ENCODE measurements at regions not wholly inside any gene's neighbourhood (a gene's known extent, or its start where the extent isn't known, plus 50 kb on each side); places are given as distances from the start of the nearest gene placed in this dataset.

- no peak for TF ChIP-seq CTCF (IDR thresholded peaks at IDR 0.05)
- no peak for TF ChIP-seq POLR2A (IDR thresholded peaks at IDR 0.05)
These were observed 1292.1 kb upstream of the FLRT2 start for GRCh38 chr14:84237881-84238280.
